ENCODE measurements at regions not wholly inside any gene's neighbourhood (a gene's known extent, or its start where the extent isn't known, plus 50 kb on each side); places are given as distances from the start of the nearest gene placed in this dataset.

DNA sequence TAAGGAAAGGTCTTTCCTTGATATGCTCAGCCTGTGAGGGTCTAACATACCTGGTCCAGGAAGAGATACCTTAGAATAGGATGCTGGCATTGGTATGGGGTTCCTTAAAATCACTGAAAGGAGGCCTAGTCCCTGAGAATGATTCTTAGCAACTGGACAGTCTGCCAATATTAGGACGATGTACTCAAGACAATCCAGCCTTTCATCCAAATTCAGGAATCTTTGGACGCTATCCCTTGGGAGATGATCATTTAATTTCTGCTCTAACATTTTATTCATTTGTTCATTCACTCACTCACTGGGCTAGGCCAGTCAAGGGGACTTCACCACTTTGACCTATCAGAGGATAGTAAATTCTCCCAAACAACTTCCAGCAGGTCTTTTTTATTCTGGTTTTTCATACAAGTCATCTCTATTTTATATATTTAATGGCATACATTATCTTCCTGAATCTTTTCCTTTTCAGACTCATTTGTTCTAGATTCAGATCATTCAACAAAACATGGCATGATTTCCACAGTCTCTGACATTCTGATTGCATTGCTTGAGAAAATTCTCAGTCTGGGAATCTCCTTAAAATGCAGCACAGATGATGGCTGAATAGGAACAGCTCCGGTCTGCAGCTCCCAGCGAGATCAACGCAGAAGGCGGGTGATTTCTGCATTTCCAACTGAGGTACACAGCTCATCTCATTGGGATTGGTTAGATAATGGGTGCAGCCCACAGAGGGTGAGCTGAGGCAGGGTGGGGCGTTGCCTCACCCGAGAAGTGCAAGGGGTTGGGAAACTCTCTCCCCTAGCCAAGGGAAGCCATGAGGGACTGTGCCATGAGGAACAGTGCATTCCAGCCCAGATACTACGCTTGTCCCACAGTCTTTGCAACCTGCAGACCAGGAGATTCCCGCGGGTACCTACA is 118.0 kb upstream of the PRICKLE1 start:
- ChIA-PET POLR2A (no interaction called here), CTCF (no interaction called here)
- no peak overlapping the region for H3K27ac ChIP-seq (ENCODE audit: extremely low read depth, low read depth, low read length)

GRCh38 chr12:42706321-42706720 is 116.8 kb upstream of the PRICKLE1 start:
- Histone ChIP-seq H3K4me1 (ENCODE audit: control insufficient read depth, insufficient read depth, low read length) (no peaks in the 10 kb centered on the region), H3K36me3 (ENCODE audit: control insufficient read depth in 2 of 2, insufficient read depth in 1 of 2, low read length in 2 of 2) (no peaks in the 10 kb centered on the region), H3K4me3 (ENCODE audit: low read depth, low read length) (no peak overlapping the region), H3K27ac (ENCODE audit: extremely low read depth, low read depth, low read length) (no peak overlapping the region), H3K9me3 (ENCODE audit: control insufficient read depth, insufficient read depth, low read depth, low read length) (no peaks in the 10 kb centered on the region)
- ChIA-PET POLR2A (no interaction called here), CTCF (interaction anchor here (0.5 to 1.0 kb wide), 2 partner anchors 11 to 391 kb away, joined by 3 to 4 read pairs; no protein-coding TSS in a partner anchor)
- TF ChIP-seq ZNF148 (tag by site-specific recombination; IDR thresholded peaks at IDR 0.05; ENCODE audit: borderline replicate concordance) (no peak), ZNF549 (tag by site-specific recombination; IDR thresholded peaks at IDR 0.05) (no peak), SCRT2 (tag by site-specific recombination; IDR thresholded peaks at IDR 0.05) (no peak), ZNF792 (tag by site-specific recombination; IDR thresholded peaks at IDR 0.05) (no peak), ZNF776 (tag by site-specific recombination; IDR thresholded peaks at IDR 0.05; ENCODE audit: borderline replicate concordance) (no peak), HIC1 (tag by site-specific recombination; IDR thresholded peaks at IDR 0.05) (no peak)
- TF ChIP-seq, protein P1, sequence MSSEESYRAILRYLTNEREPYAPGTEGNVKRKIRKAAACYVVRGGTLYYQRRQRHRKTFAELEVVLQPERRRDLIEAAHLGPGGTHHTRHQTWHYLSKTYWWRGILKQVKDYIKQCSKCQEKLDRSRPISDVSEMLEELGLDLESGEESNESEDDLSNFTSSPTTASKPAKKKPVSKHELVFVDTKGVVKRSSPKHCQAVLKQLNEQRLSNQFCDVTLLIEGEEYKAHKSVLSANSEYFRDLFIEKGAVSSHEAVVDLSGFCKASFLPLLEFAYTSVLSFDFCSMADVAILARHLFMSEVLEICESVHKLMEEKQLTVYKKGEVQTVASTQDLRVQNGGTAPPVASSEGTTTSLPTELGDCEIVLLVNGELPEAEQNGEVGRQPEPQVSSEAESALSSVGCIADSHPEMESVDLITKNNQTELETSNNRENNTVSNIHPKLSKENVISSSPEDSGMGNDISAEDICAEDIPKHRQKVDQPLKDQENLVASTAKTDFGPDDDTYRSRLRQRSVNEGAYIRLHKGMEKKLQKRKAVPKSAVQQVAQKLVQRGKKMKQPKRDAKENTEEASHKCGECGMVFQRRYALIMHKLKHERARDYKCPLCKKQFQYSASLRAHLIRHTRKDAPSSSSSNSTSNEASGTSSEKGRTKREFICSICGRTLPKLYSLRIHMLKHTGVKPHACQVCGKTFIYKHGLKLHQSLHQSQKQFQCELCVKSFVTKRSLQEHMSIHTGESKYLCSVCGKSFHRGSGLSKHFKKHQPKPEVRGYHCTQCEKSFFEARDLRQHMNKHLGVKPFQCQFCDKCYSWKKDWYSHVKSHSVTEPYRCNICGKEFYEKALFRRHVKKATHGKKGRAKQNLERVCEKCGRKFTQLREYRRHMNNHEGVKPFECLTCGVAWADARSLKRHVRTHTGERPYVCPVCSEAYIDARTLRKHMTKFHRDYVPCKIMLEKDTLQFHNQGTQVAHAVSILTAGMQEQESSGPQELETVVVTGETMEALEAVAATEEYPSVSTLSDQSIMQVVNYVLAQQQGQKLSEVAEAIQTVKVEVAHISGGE (tag by site-specific recombination; conservative IDR thresholded peaks at IDR 0.05; ENCODE audit: low read depth), result no peak
- TF ChIP-seq, protein P2, sequence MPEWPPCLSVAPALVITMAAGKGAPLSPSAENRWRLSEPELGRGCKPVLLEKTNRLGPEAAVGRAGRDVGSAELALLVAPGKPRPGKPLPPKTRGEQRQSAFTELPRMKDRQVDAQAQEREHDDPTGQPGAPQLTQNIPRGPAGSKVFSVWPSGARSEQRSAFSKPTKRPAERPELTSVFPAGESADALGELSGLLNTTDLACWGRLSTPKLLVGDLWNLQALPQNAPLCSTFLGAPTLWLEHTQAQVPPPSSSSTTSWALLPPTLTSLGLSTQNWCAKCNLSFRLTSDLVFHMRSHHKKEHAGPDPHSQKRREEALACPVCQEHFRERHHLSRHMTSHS (tag by site-specific recombination; IDR thresholded peaks at IDR 0.05), result no peak

More for the DNA sequence above, 118.0 kb upstream of the PRICKLE1 start:
- no peaks in the 10 kb centered on the region for H3K4me1 ChIP-seq (ENCODE audit: control insufficient read depth, insufficient read depth, low read length)
- H3K4me3 ChIP-seq (ENCODE audit: low read depth, low read length), result no peak overlapping the region
- H3K9me3 ChIP-seq (ENCODE audit: control insufficient read depth, insufficient read depth, low read depth, low read length), result no peaks in the 10 kb centered on the region
- TF ChIP-seq, protein P3, sequence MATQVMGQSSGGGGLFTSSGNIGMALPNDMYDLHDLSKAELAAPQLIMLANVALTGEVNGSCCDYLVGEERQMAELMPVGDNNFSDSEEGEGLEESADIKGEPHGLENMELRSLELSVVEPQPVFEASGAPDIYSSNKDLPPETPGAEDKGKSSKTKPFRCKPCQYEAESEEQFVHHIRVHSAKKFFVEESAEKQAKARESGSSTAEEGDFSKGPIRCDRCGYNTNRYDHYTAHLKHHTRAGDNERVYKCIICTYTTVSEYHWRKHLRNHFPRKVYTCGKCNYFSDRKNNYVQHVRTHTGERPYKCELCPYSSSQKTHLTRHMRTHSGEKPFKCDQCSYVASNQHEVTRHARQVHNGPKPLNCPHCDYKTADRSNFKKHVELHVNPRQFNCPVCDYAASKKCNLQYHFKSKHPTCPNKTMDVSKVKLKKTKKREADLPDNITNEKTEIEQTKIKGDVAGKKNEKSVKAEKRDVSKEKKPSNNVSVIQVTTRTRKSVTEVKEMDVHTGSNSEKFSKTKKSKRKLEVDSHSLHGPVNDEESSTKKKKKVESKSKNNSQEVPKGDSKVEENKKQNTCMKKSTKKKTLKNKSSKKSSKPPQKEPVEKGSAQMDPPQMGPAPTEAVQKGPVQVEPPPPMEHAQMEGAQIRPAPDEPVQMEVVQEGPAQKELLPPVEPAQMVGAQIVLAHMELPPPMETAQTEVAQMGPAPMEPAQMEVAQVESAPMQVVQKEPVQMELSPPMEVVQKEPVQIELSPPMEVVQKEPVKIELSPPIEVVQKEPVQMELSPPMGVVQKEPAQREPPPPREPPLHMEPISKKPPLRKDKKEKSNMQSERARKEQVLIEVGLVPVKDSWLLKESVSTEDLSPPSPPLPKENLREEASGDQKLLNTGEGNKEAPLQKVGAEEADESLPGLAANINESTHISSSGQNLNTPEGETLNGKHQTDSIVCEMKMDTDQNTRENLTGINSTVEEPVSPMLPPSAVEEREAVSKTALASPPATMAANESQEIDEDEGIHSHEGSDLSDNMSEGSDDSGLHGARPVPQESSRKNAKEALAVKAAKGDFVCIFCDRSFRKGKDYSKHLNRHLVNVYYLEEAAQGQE (tag by site-specific recombination; IDR thresholded peaks at IDR 0.05), result no peak
- no peak for TF ChIP-seq SCRT1 (tag by site-specific recombination; IDR thresholded peaks at IDR 0.05; ENCODE audit: borderline replicate concordance)
- TF ChIP-seq OVOL3 (tag by site-specific recombination; IDR thresholded peaks at IDR 0.05), result no peak
- TF ChIP-seq ZNF660 (tag by site-specific recombination; IDR thresholded peaks at IDR 0.05), result no peak
- TF ChIP-seq ZNF600 (tag by site-specific recombination; IDR thresholded peaks at IDR 0.05), result no peak
- TF ChIP-seq HIC1 (tag by site-specific recombination; IDR thresholded peaks at IDR 0.05), result no peak
- TF ChIP-seq ZSCAN23 (tag by site-specific recombination; IDR thresholded peaks at IDR 0.05), result no peak
- TF ChIP-seq GFI1B (tag by site-specific recombination; IDR thresholded peaks at IDR 0.05), result no peak
- H3K36me3 ChIP-seq (ENCODE audit: control insufficient read depth in 2 of 2, insufficient read depth in 1 of 2, low read length in 2 of 2), result no peaks in the 10 kb centered on the region
